ENCODE measurements at regions not wholly inside any gene's neighbourhood (a gene's known extent, or its start where the extent isn't known, plus 50 kb on each side); places are given as distances from the start of the nearest gene placed in this dataset.

GRCh38 chr5:101515721-101516120 lies 612.6 kb upstream of the ST8SIA4 start:
- no peaks in the 10 kb centered on the region for H3K79me2 ChIP-seq (ENCODE audit: insufficient read depth, low read length)
- no peaks in the 10 kb centered on the region for H3F3A ChIP-seq (ENCODE audit: insufficient read depth, low read length)
- no peaks in the 10 kb centered on the region for H3K9me3 ChIP-seq (ENCODE audit: low read length)

GRCh38 chr5:101505891-101506570 lies 602.9 kb upstream of the ST8SIA4 start:
- Histone ChIP-seq H3K27me3 (ENCODE audit: insufficient read depth, low read length) (no peaks in the 10 kb centered on the region), H3K9ac (ENCODE audit: low read length) (no peak overlapping the region), H3K9me2 (ENCODE audit: low read depth, low read length) (no peaks in the 10 kb centered on the region), H3F3A (ENCODE audit: insufficient read depth, low read length) (no peaks in the 10 kb centered on the region), H3K36me3 (ENCODE audit: insufficient read depth, low read length) (no peaks in the 10 kb centered on the region), H2AFZ (ENCODE audit: low read length) (no peak overlapping the region), H3K4me2 (ENCODE audit: low read length) (no peak overlapping the region), H3K4me1 (ENCODE audit: insufficient read depth, low read length, severe bottlenecking) (no peaks in the 10 kb centered on the region), H4K20me1 (ENCODE audit: insufficient read depth, low read length) (no peaks in the 10 kb centered on the region), H3K9me3 (ENCODE audit: low read length) (no peaks in the 10 kb centered on the region), H3K4me3 (ENCODE audit: low read depth, low read length, poor library complexity, severe bottlenecking) (no peak overlapping the region), H3K79me2 (ENCODE audit: insufficient read depth, low read length) (no peaks in the 10 kb centered on the region), H3K27ac (ENCODE audit: low read depth, low read length, poor library complexity, severe bottlenecking) (no peak overlapping the region)
- no peak for TF ChIP-seq CTCF (IDR thresholded peaks at IDR 0.05; ENCODE audit: low read length)
- TF ChIP-seq EZH2 (IDR thresholded peaks at IDR 0.05; ENCODE audit: borderline replicate concordance, low read length) = no peak

More at GRCh38 chr5:101515721-101516120, 612.6 kb upstream of the ST8SIA4 start:
- H3K9ac ChIP-seq (ENCODE audit: low read length) = no peak overlapping the region
- no peak overlapping the region for H2AFZ ChIP-seq (ENCODE audit: low read length)
- no peak overlapping the region for H3K4me2 ChIP-seq (ENCODE audit: low read length)
- TF ChIP-seq EZH2 (IDR thresholded peaks at IDR 0.05; ENCODE audit: borderline replicate concordance, low read length) (no peak), CTCF (IDR thresholded peaks at IDR 0.05; ENCODE audit: low read length) (no peak)
- H3K4me3 ChIP-seq (ENCODE audit: low read depth, low read length, poor library complexity, severe bottlenecking) = no peak overlapping the region
- H3K36me3 ChIP-seq (ENCODE audit: insufficient read depth, low read length) = no peaks in the 10 kb centered on the region
- H3K27ac ChIP-seq (ENCODE audit: low read depth, low read length, poor library complexity, severe bottlenecking) = no peak overlapping the region
- no peaks in the 10 kb centered on the region for H3K9me2 ChIP-seq (ENCODE audit: low read depth, low read length)
- no peaks in the 10 kb centered on the region for H4K20me1 ChIP-seq (ENCODE audit: insufficient read depth, low read length)
- H3K4me1 ChIP-seq (ENCODE audit: insufficient read depth, low read length, severe bottlenecking) = no peaks in the 10 kb centered on the region
- H3K27me3 ChIP-seq (ENCODE audit: insufficient read depth, low read length) = no peaks in the 10 kb centered on the region

GRCh38 chr5:101482931-101483330 lies 579.8 kb upstream of the ST8SIA4 start:
- H2AFZ ChIP-seq (ENCODE audit: low read length) = no peak overlapping the region
- H3K9me2 ChIP-seq (ENCODE audit: low read depth, low read length) = no peaks in the 10 kb centered on the region
- no peaks in the 10 kb centered on the region for H3K9me3 ChIP-seq (ENCODE audit: low read length)
- H3K4me3 ChIP-seq (ENCODE audit: low read depth, low read length, poor library complexity, severe bottlenecking) = no peak overlapping the region
- no peaks in the 10 kb centered on the region for H3K27me3 ChIP-seq (ENCODE audit: insufficient read depth, low read length)
- TF ChIP-seq EZH2 (IDR thresholded peaks at IDR 0.05; ENCODE audit: borderline replicate concordance, low read length) (no peak), CTCF (IDR thresholded peaks at IDR 0.05; ENCODE audit: low read length) (no peak)
- no peaks in the 10 kb centered on the region for H3F3A ChIP-seq (ENCODE audit: insufficient read depth, low read length)
- H3K4me2 ChIP-seq (ENCODE audit: low read length) = no peak overlapping the region
- no peaks in the 10 kb centered on the region for H3K36me3 ChIP-seq (ENCODE audit: insufficient read depth, low read length)
- H3K79me2 ChIP-seq (ENCODE audit: insufficient read depth, low read length) = no peaks in the 10 kb centered on the region
- H4K20me1 ChIP-seq (ENCODE audit: insufficient read depth, low read length) = no peaks in the 10 kb centered on the region
- H3K9ac ChIP-seq (ENCODE audit: low read length) = no peak overlapping the region
- H3K4me1 ChIP-seq (ENCODE audit: insufficient read depth, low read length, severe bottlenecking) = no peaks in the 10 kb centered on the region
- no peak overlapping the region for H3K27ac ChIP-seq (ENCODE audit: low read depth, low read length, poor library complexity, severe bottlenecking)
